IMR-90 (cell line): ENCODE measurements at regions not wholly inside any gene's neighbourhood (a gene's known extent, or its start where the extent isn't known, plus 50 kb on each side); places are given as distances from the start of the nearest gene placed in this dataset.

Source experiments
- ATAC-seq: fragments of 200-7000 bp; cut with Tn5 transposase; 2 replicates; pipeline ENCODE4 v1.9.1; 2020; ENCODE audit warnings: low read depth, mild to moderate bottlenecking, moderate library complexity
- BruUV-seq: library from RNA; stranded (reverse); fragments of 400-500 nt; replicated peaks from 2 replicates; lab custom pipeline; 2021; lab: Mats Ljungman, UMichigan
- CTCF ChIA-PET: fragments of 300-600 bp; formaldehyde crosslinking; extraction: SDS; loops from one replicate; lab custom pipeline; 2021; ENCODE audit warnings: antibody characterized with exemption; lab: Yijun Ruan, JAX
- POLR2A ChIA-PET: fragments of 300-600 bp; sonication (Branson Sonifier 250); formaldehyde crosslinking; loops from one replicate; lab custom pipeline; 2022; ENCODE audit warnings: antibody characterized with exemption; ENCODE audit not compliant: unreplicated experiment; lab: Charles Lee
- DNase-seq: peaks from one replicate; pipeline ENCODE4 v3.0.0; 2013
- H2AFZ ChIP-seq: replicated peaks from 2 replicates; pipeline ENCODE3; 2013; ENCODE audit warnings: low read length, mild to moderate bottlenecking; ENCODE audit not compliant: poor library complexity
- H2AK5ac ChIP-seq: 2 replicates; pipeline ENCODE4 v1.6.1; 2013; ENCODE audit warnings: low read depth, low read length, inconsistent platforms
- H2AK9ac ChIP-seq: replicated peaks from 2 replicates; pipeline ENCODE3; 2013; ENCODE audit warnings: mild to moderate bottlenecking, low read depth, low read length, moderate library complexity; ENCODE audit not compliant: poor library complexity
- H2BK120ac ChIP-seq: 2 replicates; pipeline ENCODE4 v1.6.1; 2013; ENCODE audit warnings: low read depth, low read length, inconsistent platforms
- H2BK15ac ChIP-seq: 3 replicates; pipeline ENCODE4 v1.6.1; 2013; ENCODE audit warnings: low read depth, low read length, inconsistent platforms
- H2BK20ac ChIP-seq: 2 replicates; pipeline ENCODE4 v1.6.1; 2013; ENCODE audit warnings: low read depth, mild to moderate bottlenecking, inconsistent platforms, low read length, moderate library complexity
- H2BK5ac ChIP-seq: 2 replicates; pipeline ENCODE4 v1.6.1; 2013; ENCODE audit warnings: mild to moderate bottlenecking, low read depth, low read length, inconsistent platforms; ENCODE audit not compliant: poor library complexity, severe bottlenecking
- H3K14ac ChIP-seq: replicated peaks from 2 replicates; pipeline ENCODE4 v1.6.1; 2013; ENCODE audit warnings: low read depth, low read length, inconsistent platforms
- H3K18ac ChIP-seq: 2 replicates; pipeline ENCODE4 v1.6.1; 2013; ENCODE audit warnings: low read depth, low read length, control low read depth
- H3K23ac ChIP-seq: 2 replicates; pipeline ENCODE4 v1.6.1; 2013; ENCODE audit warnings: low read depth, low read length, inconsistent platforms
- H3K27ac ChIP-seq: 2 replicates; pipeline ENCODE4 v1.5.1; 2013; ENCODE audit warnings: mild to moderate bottlenecking, control low read depth, low read length; ENCODE audit not compliant: insufficient read depth
- H3K27me3 ChIP-seq: 2 replicates; pipeline ENCODE4 v1.6.1; 2013; ENCODE audit warnings: low read length; ENCODE audit not compliant: control insufficient read depth, insufficient read depth
- H3K36me3 ChIP-seq: 2 replicates; pipeline ENCODE4 v1.6.1; 2013; ENCODE audit warnings: low read length, mixed read lengths; ENCODE audit not compliant: control insufficient read depth, insufficient read depth
- H3K4ac ChIP-seq: 2 replicates; pipeline ENCODE4 v1.6.1; 2013; ENCODE audit warnings: low read depth, low read length, inconsistent platforms
- H3K4me1 ChIP-seq: 2 replicates; pipeline ENCODE4 v1.6.1; 2013; ENCODE audit warnings: low read length, mixed read lengths; ENCODE audit not compliant: control insufficient read depth, insufficient read depth
- H3K4me2 ChIP-seq: 2 replicates; pipeline ENCODE4 v1.6.1; 2013; ENCODE audit warnings: low read depth, mild to moderate bottlenecking, control low read depth, low read length, moderate library complexity
- H3K4me3 ChIP-seq: 2 replicates; pipeline ENCODE4 v1.5.1; 2013; ENCODE audit warnings: low read depth, mild to moderate bottlenecking, control low read depth, low read length, moderate library complexity; ENCODE audit not compliant: insufficient read depth
- H3K56ac ChIP-seq: 2 replicates; pipeline ENCODE4 v1.6.1; 2013; ENCODE audit warnings: low read length, inconsistent platforms; ENCODE audit not compliant: insufficient read depth; ENCODE audit errors: extremely low read depth
- H3K79me1 ChIP-seq, 2 experiments: 2 replicates each; pipeline ENCODE4 v1.6.1; 2013; ENCODE audit warnings: low read length in 2 of 2, inconsistent platforms in 1 of 2, low read depth in 1 of 2
- H3K9ac ChIP-seq: 2 replicates; pipeline ENCODE4 v1.6.1; 2013; ENCODE audit warnings: low read depth, low read length, control low read depth
- H3K9me1 ChIP-seq: 2 replicates; pipeline ENCODE4 v1.6.1; 2013; ENCODE audit warnings: low read length, inconsistent platforms; ENCODE audit not compliant: insufficient read depth
- H3K9me3 ChIP-seq: 2 replicates; pipeline ENCODE4 v1.6.1; 2013; ENCODE audit warnings: low read length; ENCODE audit not compliant: control insufficient read depth, insufficient read depth
- H4K20me1 ChIP-seq: 2 replicates; pipeline ENCODE4 v1.6.1; 2013; ENCODE audit warnings: low read length, inconsistent platforms; ENCODE audit not compliant: insufficient read depth
- H4K5ac ChIP-seq: 2 replicates; pipeline ENCODE4 v1.6.1; 2013; ENCODE audit warnings: mild to moderate bottlenecking, low read depth, low read length, control low read depth
- H4K8ac ChIP-seq, 2 experiments: 2 replicates each; pipeline ENCODE4 v1.6.1; 2013; ENCODE audit warnings: low read depth in 2 of 2, low read length in 2 of 2, control low read depth in 1 of 2, inconsistent platforms in 1 of 2
- H4K91ac ChIP-seq: 2 replicates; pipeline ENCODE4 v1.6.1; 2013; ENCODE audit warnings: low read depth, low read length, inconsistent platforms; ENCODE audit not compliant: insufficient read depth
- BHLHE40 ChIP-seq: fragments of 150-350 bp; IDR thresholded peaks from 2 replicates; pipeline ENCODE4 v1.6.1; 2016; ENCODE audit warnings: mild to moderate bottlenecking, low read depth, low read length
- CEBPB ChIP-seq: IDR thresholded peaks from 2 replicates; pipeline ENCODE4 v1.6.1; 2012; ENCODE audit warnings: low read depth, low read length, improper control_type of control experiment
- CHD1 ChIP-seq: IDR thresholded peaks from 2 replicates; pipeline ENCODE4 v1.6.1; 2012; ENCODE audit warnings: low read depth, low read length, improper control_type of control experiment
- CTCF ChIP-seq: conservative IDR thresholded peaks from 2 replicates; pipeline ENCODE4 v1.5.1; 2012; ENCODE audit warnings: mild to moderate bottlenecking, low read depth, low read length, improper control_type of control experiment
- ELK1 ChIP-seq: fragments of 150-350 bp; IDR thresholded peaks from 2 replicates; pipeline ENCODE4 v1.6.1; 2016; ENCODE audit warnings: low read depth, mild to moderate bottlenecking, low read length, moderate library complexity, borderline replicate concordance
- FOS ChIP-seq: fragments of 150-350 bp; IDR thresholded peaks from 2 replicates; pipeline ENCODE4 v1.6.1; 2016; ENCODE audit warnings: low read depth, low read length
- MAFK ChIP-seq: IDR thresholded peaks from 2 replicates; pipeline ENCODE4 v1.6.1; 2012; ENCODE audit warnings: low read depth, low read length, improper control_type of control experiment
- MAZ ChIP-seq: IDR thresholded peaks from 2 replicates; pipeline ENCODE4 v1.6.1; 2012; ENCODE audit warnings: low read depth, mild to moderate bottlenecking, low read length, improper control_type of control experiment, moderate library complexity, borderline replicate concordance
- MXI1 ChIP-seq: IDR thresholded peaks from 2 replicates; pipeline ENCODE4 v1.6.1; 2012; ENCODE audit warnings: low read depth, mild to moderate bottlenecking, low read length, moderate library complexity, borderline replicate concordance
- NFE2L2 ChIP-seq: fragments of 150-350 bp; IDR thresholded peaks from 2 replicates; pipeline ENCODE4 v1.6.1; 2016; ENCODE audit warnings: low read depth, mild to moderate bottlenecking, low read length
- POLR2A ChIP-seq: IDR thresholded peaks from 2 replicates; pipeline ENCODE4 v1.6.1; 2012; ENCODE audit warnings: mild to moderate bottlenecking, low read depth, low read length
- RAD21 ChIP-seq: IDR thresholded peaks from 2 replicates; pipeline ENCODE4 v1.6.1; 2012; ENCODE audit warnings: low read length, improper control_type of control experiment
- RCOR1 ChIP-seq: IDR thresholded peaks from 2 replicates; pipeline ENCODE4 v1.6.1; 2012; ENCODE audit warnings: mild to moderate bottlenecking, low read length, improper control_type of control experiment; ENCODE audit not compliant: insufficient replicate concordance
- RFX5 ChIP-seq: IDR thresholded peaks from 2 replicates; pipeline ENCODE4 v1.8.0; 2012; ENCODE audit warnings: low read depth, mild to moderate bottlenecking, low read length, moderate library complexity
- SMC3 ChIP-seq: fragments of 150-350 bp; IDR thresholded peaks from 2 replicates; pipeline ENCODE4 v1.6.1; 2016; ENCODE audit warnings: low read depth, mild to moderate bottlenecking, antibody characterized with exemption, low read length, moderate library complexity
- USF2 ChIP-seq: fragments of 150-350 bp; IDR thresholded peaks from 2 replicates; pipeline ENCODE4 v1.6.1; 2017; ENCODE audit warnings: mild to moderate bottlenecking, antibody characterized with exemption, low read length, low read depth
- WGBS, 2 experiments: methylation state at CpG; one replicate each; pipeline versions ENCODE4 v1.1.5 to v1.1.7; 2013; ENCODE audit warnings: missing lambda C conversion rate in 2 of 2; ENCODE audit not compliant: insufficient read length in 1 of 2; ENCODE audit errors: extremely low coverage in 2 of 2; 5-methylcytosine and 5-hydroxymethylcytosine counted together
- dilution Hi-C: fragments of 300-500 bp; cut with HindIII; formaldehyde crosslinking; loops from one replicate; pipeline ENCODE4 v1.14.3; 2018; ENCODE audit warnings: low sequenced_read_pairs; ENCODE audit not compliant: unreplicated experiment
- in situ Hi-C: fragments of 300-500 bp; cut with MboI; formaldehyde crosslinking; loops from 3 replicates; pipeline ENCODE4 v1.14.3; 2019; ENCODE audit warnings: low sequenced_read_pairs, inconsistent platforms, mixed read lengths
- intact Hi-C: fragments of 100-400 bp; cut with micrococcal nuclease; formaldehyde crosslinking; loops from 2 replicates; pipeline ENCODE4 v1.10.0; 2022

GRCh38 chr5:169527066-169527465 is 56.5 kb upstream of the SPDL1 start:
- H4K20me1 ChIP-seq, result no peaks in the 10 kb centered on the region
- no peak overlapping the region for H3K4me2 ChIP-seq
- no peak overlapping the region for H4K91ac ChIP-seq
- H3K27ac ChIP-seq, result no peak overlapping the region
- H3K14ac ChIP-seq, result no peak overlapping the region
- no peak for TF ChIP-seq POLR2A
- no peak for TF ChIP-seq RCOR1
- no peak for TF ChIP-seq BHLHE40
- no peak for TF ChIP-seq FOS
- no peak for TF ChIP-seq NFE2L2
- TF ChIP-seq ELK1, result no peak
- no peak for TF ChIP-seq MAFK
- TF ChIP-seq USF2, result no peak
- no peak for TF ChIP-seq CEBPB
- no peak for TF ChIP-seq CHD1
- no peak for TF ChIP-seq RFX5
- no peak for TF ChIP-seq MAZ
- TF ChIP-seq RAD21, result no peak
- no peak for TF ChIP-seq SMC3
- TF ChIP-seq MXI1, result no peak
- no peak for TF ChIP-seq CTCF
- H4K8ac ChIP-seq, result no peak overlapping the region
- no peak overlapping the region for H3K56ac ChIP-seq
- POLR2A ChIA-PET, result no interaction called here
- no peak for DNase-seq
- H2BK15ac ChIP-seq, result no peak overlapping the region
- no peak overlapping the region for H3K4ac ChIP-seq
- no TSS peak for BruUV-seq
- no peak overlapping the region for H2AFZ ChIP-seq
- WGBS, 2 experiments, result no CpG with 5 or more reads among the region's 2 CpGs
- H2AK9ac ChIP-seq, result no peak overlapping the region
- no peak overlapping the region for H4K5ac ChIP-seq
- no peak overlapping the region for H2BK120ac ChIP-seq
- no peak overlapping the region for H3K18ac ChIP-seq
- no peak overlapping the region for H3K4me3 ChIP-seq
- H3K36me3 ChIP-seq, result no peaks in the 10 kb centered on the region
- intact Hi-C loops, result no loop called here
- no peaks in the 10 kb centered on the region for H3K9me3 ChIP-seq
- CTCF ChIA-PET, result no interaction called here
- H2BK5ac ChIP-seq, result no peak overlapping the region
- ATAC-seq, result no peak
- H3K9ac ChIP-seq, result no peak overlapping the region
- H3K27me3 ChIP-seq, result no peaks in the 10 kb centered on the region
- no peaks in the 10 kb centered on the region for H3K9me1 ChIP-seq
- no peak overlapping the region for H2BK20ac ChIP-seq
- H2AK5ac ChIP-seq, result no peak overlapping the region
- in situ Hi-C loops, result no loop called here
- no peaks in the 10 kb centered on the region for H3K4me1 ChIP-seq
- dilution Hi-C loops, result no loop called here
- no peaks in the 10 kb centered on the region for H3K79me1 ChIP-seq
- no peak overlapping the region for H3K23ac ChIP-seq
